ENCODE measurements at regions not wholly inside any gene's neighbourhood (a gene's known extent, or its start where the extent isn't known, plus 50 kb on each side); places are given as distances from the start of the nearest gene placed in this dataset.
"Not testable (repeated sequence)": the region's sequence is repeated elsewhere in the genome, so short reads cannot be mapped to it uniquely, and the experiment has no call there.

DNA sequence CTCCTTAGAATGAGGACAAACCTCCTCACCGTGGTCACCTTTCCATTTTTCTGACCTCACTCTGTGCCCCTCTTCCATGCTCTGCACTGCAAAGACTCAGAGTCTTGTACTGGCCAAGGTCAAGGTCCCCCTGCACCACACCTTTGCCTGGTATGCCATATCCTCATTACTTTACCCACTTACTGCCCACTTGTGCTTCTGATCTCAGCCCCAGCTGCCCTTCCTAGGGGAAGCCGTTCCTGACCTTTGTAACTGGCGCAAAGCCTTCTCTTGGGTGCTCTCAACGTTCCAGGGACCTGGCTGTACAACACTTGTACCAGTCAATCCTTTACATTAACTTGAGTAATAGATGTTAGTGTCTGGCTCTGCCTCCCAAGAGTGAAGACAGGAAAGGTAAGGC is 256.0 kb downstream of the SV2B start:
- Mint-ChIP-seq H3K27me3 (ENCODE audit: low read depth) (peaks cover 16% of the 10 kb centered on the region), H3K4me3 (no peak overlapping the region), H3K9me3 (no peaks in the 10 kb centered on the region), H3K4me1 (ENCODE audit: low read depth) (no peaks in the 10 kb centered on the region), H3K36me3 (ENCODE audit: low read depth) (no peaks in the 10 kb centered on the region), H3K27ac (no peak overlapping the region)

DNA sequence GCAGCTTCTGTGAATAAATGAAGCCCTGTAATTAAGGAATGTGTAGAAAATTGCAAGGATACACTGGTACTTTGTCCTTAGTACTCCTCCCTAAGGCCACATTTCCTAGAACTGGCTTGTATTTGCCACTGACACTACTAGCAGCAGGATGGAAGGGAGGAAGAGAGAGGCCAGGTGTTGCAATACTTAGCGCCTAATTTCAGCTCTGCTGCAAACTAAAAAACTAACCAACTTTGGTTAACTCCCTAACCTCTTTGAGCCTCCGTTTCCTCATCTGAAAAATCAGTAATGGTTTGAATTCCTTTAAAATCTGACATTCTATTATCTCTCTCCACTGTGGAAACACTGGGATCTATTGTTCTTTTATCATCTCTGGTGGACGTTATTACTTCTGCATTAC is 257.0 kb downstream of the SV2B start:
- no peak overlapping the region for H3K4me3 Mint-ChIP-seq
- no peak overlapping the region for H3K27ac Mint-ChIP-seq
- no peaks in the 10 kb centered on the region for H3K36me3 Mint-ChIP-seq (ENCODE audit: low read depth)
- peaks cover 16% of the 10 kb centered on the region for H3K27me3 Mint-ChIP-seq (ENCODE audit: low read depth)
- H3K9me3 Mint-ChIP-seq, result no peaks in the 10 kb centered on the region
- no peaks in the 10 kb centered on the region for H3K4me1 Mint-ChIP-seq (ENCODE audit: low read depth)

DNA sequence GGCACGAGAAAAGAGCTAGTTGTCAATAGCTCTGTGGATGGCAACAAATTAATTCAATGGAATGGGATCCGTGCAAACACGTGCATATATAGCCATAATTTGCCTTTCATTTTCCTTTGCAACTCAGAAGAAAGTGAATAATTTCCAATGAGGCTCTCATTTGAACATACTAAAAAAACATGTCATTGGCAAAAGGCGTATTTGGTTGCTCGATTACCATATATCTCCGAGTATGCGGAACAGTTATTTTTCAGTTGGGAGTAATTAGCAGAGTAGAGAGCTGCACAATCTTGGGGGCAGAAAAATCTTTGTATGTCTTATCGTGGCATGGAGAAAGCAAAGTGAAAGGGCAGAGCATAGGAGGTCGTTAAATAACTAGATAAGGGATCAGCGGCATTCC is 257.4 kb downstream of the SV2B start:
- Mint-ChIP-seq H3K27ac (no peak overlapping the region), H3K4me1 (ENCODE audit: low read depth) (no peaks in the 10 kb centered on the region), H3K27me3 (ENCODE audit: low read depth) (peaks cover 16% of the 10 kb centered on the region), H3K36me3 (ENCODE audit: low read depth) (no peaks in the 10 kb centered on the region), H3K4me3 (no peak overlapping the region), H3K9me3 (no peaks in the 10 kb centered on the region)

DNA sequence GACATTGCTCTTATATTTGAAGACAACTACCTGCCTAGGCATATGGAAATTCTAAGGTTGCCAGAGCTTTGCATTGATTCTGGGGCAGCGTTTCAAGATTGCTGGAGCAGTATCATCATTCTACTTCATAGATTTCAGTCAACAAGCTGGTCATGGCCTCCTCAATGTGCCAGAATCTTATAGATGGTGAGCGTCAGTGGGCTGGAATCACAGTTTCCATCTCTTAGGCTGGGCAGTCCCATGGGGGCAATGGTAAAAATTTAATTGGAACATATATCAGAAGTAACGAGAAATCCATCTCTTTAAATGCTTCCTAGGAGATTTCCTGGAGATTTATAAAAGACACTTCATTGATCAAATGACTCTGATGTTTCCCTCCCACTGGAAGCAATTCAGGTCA is 258.3 kb downstream of the SV2B start:
- no peak overlapping the region for H3K27ac Mint-ChIP-seq
- H3K4me3 Mint-ChIP-seq, result no peak overlapping the region
- H3K36me3 Mint-ChIP-seq (ENCODE audit: low read depth), result no peaks in the 10 kb centered on the region
- H3K9me3 Mint-ChIP-seq, result peaks cover 3% of the 10 kb centered on the region
- H3K27me3 Mint-ChIP-seq (ENCODE audit: low read depth), result peaks cover 16% of the 10 kb centered on the region
- H3K4me1 Mint-ChIP-seq (ENCODE audit: low read depth), result no peaks in the 10 kb centered on the region

DNA sequence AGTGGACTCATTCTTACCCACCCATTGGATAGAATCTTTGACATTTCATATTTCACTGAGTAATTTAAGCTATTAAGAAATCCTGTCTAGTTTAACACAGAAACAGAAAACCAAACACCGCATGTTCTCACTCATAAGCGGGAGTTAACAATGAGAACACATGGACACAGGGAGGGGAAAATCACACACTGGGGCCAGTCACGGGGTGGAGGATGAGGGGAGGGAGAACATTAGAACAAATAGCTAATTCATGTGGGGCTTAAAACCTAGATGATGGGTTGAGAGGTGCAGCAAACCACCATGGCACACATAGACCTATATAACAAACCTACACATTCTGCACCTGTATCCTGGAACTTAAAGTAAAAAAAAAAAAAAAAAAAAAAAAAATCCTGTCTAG is 261.6 kb downstream of the SV2B start:
- not testable (repeated sequence) for H3K36me3 Mint-ChIP-seq (ENCODE audit: low read depth); H3K4me1 Mint-ChIP-seq (ENCODE audit: low read depth); H3K27me3 Mint-ChIP-seq (ENCODE audit: low read depth); H3K4me3 Mint-ChIP-seq; H3K27ac Mint-ChIP-seq
- H3K9me3 Mint-ChIP-seq, result peaks cover 29% of the 10 kb centered on the region

DNA sequence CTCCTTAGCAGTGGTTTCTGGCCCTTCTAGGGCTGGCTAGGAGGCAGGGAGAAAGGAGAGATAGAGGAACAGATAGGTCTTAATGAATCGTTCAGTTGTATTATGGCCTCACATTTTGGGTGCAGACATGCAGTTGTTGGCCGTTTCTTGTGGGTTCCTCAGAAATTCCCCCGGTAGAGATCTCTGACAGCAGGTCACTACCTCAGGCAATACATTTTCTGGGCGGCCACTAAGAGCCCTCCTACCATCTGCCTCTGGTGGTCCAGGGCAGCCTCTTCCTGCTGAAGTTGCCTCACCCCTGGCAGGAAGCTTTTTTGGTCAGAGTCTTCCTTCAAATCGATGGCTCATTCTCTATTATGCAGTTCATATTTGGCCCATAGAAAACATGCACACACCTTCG is 266.1 kb downstream of the SV2B start:
- Mint-ChIP-seq H3K36me3 (ENCODE audit: low read depth) (no peaks in the 10 kb centered on the region), H3K27me3 (ENCODE audit: low read depth) (no peaks in the 10 kb centered on the region), H3K9me3 (peaks cover 29% of the 10 kb centered on the region), H3K4me1 (ENCODE audit: low read depth) (peaks cover 3% of the 10 kb centered on the region), H3K4me3 (no peak overlapping the region), H3K27ac (no peak overlapping the region)

DNA sequence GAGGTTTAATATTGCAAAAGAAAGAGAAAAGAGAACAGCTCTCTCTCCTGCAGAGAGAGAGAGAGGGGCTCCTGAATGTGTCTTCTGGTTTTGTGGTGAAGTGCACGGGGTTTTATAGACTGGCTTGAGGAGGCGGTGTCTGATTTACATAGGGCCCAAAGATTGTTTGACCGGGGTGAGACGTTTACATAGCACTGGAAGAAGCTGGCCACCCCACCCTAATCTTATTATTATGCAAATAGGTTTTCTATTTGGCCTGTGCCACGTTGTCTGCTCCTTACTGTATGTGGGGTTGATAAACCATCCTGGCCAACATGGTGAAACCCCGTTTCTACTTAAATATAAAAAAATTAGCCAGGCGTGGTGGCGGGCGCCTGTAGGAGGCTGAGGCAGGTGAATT is 268.6 kb downstream of the SV2B start:
- Mint-ChIP-seq H3K4me1 (ENCODE audit: low read depth) (peaks cover 3% of the 10 kb centered on the region), H3K27me3 (ENCODE audit: low read depth) (peaks cover 10% of the 10 kb centered on the region), H3K36me3 (ENCODE audit: low read depth) (no peaks in the 10 kb centered on the region), H3K4me3 (no peak overlapping the region), H3K9me3 (peaks cover 24% of the 10 kb centered on the region), H3K27ac (no peak overlapping the region)

DNA sequence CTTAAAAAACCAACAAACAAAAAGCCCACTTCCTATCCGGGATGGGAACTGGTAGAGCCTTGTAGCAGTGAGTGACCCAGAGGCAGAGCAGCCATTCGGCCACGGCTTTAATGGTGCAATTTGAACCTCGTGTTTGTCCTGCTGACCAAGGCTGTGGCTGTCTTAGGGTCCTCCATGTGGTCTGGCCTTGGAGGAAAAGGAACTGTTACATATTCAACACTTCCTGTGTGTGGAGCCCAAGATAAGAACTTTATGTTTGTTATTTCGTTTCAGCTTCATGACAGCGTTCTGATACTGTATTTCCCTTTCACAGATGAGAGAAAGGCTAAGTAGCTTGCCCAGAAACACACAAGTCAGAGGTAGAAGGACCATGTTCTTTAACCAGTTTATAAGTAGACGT is 269.8 kb downstream of the SV2B start:
- H3K36me3 Mint-ChIP-seq (ENCODE audit: low read depth), result no peaks in the 10 kb centered on the region
- no peak overlapping the region for H3K27ac Mint-ChIP-seq
- H3K4me3 Mint-ChIP-seq, result no peak overlapping the region
- peaks cover 20% of the 10 kb centered on the region for H3K27me3 Mint-ChIP-seq (ENCODE audit: low read depth)
- peaks cover 3% of the 10 kb centered on the region for H3K4me1 Mint-ChIP-seq (ENCODE audit: low read depth)
- H3K9me3 Mint-ChIP-seq, result peaks cover 17% of the 10 kb centered on the region

DNA sequence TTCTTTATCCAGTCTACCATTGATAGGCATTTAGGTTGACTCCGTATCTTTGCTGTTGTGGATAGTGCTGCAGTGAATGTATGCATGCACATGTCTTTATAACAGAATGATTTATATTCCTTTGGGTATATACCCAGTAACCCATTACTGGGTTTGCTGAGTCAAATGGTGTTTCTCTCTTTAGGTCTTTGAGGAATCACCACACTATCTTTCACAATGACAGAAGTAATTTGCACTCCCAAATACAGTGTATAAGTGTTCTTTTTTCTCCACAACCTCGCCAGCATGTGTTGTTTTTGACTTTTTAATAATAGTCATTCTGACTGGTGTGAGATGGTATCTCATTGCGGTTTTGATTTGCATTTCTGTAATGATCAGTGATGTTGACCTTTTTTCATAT is 271.3 kb downstream of the SV2B start:
- H3K27me3 Mint-ChIP-seq (ENCODE audit: low read depth), result peaks cover 21% of the 10 kb centered on the region
- H3K27ac Mint-ChIP-seq; H3K36me3 Mint-ChIP-seq (ENCODE audit: low read depth); H3K4me1 Mint-ChIP-seq (ENCODE audit: low read depth); H3K9me3 Mint-ChIP-seq; H3K4me3 Mint-ChIP-seq: not testable (repeated sequence)

DNA sequence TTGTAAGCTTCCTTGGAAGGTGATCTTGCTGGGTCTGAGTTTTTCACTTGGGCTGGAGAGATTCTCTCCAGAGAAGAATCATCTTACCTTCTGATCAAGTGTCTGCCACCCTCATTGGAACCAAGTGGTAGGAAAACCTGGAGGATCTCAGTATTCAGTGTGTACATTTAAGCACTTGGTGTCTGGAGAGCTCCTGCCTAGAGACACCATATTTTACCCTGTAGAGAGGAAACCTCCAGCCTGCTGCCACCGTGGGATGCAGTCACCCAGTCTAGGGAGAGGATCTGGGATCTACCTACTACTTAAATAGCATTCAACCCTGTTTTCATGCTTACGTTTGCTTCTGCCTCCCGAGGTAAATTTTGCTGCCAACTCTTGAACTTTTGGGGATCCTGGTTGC is 274.3 kb downstream of the SV2B start:
- H3K9me3 Mint-ChIP-seq, result no peaks in the 10 kb centered on the region
- peaks cover 3% of the 10 kb centered on the region for H3K4me1 Mint-ChIP-seq (ENCODE audit: low read depth)
- no peak overlapping the region for H3K4me3 Mint-ChIP-seq
- H3K27me3 Mint-ChIP-seq (ENCODE audit: low read depth), result peaks cover 26% of the 10 kb centered on the region
- H3K36me3 Mint-ChIP-seq (ENCODE audit: low read depth), result no peaks in the 10 kb centered on the region
- H3K27ac Mint-ChIP-seq, result no peak overlapping the region

DNA sequence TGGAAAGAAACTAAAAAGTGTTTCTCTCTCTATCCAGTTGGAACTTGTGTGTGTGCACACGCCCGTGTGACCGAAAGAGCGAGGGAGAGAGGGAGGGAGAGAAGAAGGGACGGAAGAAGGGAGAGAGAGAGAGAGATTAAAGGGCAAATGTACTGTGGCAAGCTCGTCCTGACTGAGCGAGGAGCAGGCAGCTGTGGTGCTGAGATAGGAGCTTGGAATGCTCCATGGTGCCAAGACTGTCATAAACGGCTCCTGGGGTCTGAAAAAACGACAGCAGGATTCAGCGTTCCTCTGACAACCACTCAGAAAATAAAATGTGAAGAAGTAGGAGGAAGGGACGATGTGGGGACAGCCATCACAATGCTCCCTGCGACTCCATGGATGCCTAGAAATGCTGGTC is 276.0 kb downstream of the SV2B start:
- Mint-ChIP-seq H3K27ac (no peak overlapping the region), H3K27me3 (ENCODE audit: low read depth) (peaks cover 30% of the 10 kb centered on the region), H3K4me1 (ENCODE audit: low read depth) (no peaks in the 10 kb centered on the region), H3K9me3 (no peaks in the 10 kb centered on the region), H3K36me3 (ENCODE audit: low read depth) (no peaks in the 10 kb centered on the region), H3K4me3 (no peak overlapping the region)

DNA sequence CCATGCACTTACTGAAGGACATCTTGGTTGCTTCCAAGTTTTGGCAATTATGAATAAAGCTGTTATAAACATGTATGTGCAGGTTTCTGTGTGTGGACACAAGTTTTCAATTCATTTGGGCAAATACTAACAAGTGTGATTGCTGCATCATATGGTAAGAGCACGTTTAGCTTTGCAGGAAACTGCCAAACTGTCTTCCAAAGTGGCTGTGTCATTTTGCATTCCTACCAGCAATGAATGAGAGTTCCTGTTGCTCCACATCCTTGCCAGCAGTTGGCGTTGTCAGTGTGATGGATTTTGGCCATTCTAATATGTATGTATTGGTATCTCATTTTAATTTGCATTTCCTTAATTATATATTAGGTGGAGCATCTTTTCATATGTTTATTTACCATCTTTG is 280.1 kb downstream of the SV2B start:
- H3K36me3 Mint-ChIP-seq (ENCODE audit: low read depth), result peaks cover 2% of the 10 kb centered on the region
- H3K9me3 Mint-ChIP-seq, result no peaks in the 10 kb centered on the region
- no peak overlapping the region for H3K27ac Mint-ChIP-seq
- no peaks in the 10 kb centered on the region for H3K4me1 Mint-ChIP-seq (ENCODE audit: low read depth)
- peaks cover 18% of the 10 kb centered on the region for H3K27me3 Mint-ChIP-seq (ENCODE audit: low read depth)
- no peak overlapping the region for H3K4me3 Mint-ChIP-seq

DNA sequence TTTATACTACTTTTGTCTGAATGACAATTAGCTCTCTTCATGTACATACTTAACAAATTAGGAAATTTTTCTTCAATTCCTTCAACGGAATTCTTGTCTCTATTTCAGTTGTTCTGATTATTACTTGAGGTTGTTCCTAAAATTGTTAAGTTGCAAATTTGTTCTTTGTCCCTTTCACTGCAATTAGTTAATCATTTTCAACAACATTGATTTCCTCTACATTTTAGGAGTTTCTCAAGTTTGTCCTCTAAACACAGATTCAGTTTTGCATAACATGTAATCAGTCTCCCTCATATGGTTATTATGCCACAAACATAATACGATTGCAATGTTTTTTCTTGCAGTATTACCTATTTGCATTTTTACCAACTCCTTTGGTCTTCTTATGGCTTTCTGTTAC is 283.5 kb downstream of the SV2B start:
- peaks cover 2% of the 10 kb centered on the region for H3K36me3 Mint-ChIP-seq (ENCODE audit: low read depth)
- H3K4me1 Mint-ChIP-seq (ENCODE audit: low read depth), result no peaks in the 10 kb centered on the region
- H3K27ac Mint-ChIP-seq, result no peak overlapping the region
- H3K4me3 Mint-ChIP-seq, result no peak overlapping the region
- H3K9me3 Mint-ChIP-seq, result no peaks in the 10 kb centered on the region
- H3K27me3 Mint-ChIP-seq (ENCODE audit: low read depth), result peaks cover 21% of the 10 kb centered on the region

DNA sequence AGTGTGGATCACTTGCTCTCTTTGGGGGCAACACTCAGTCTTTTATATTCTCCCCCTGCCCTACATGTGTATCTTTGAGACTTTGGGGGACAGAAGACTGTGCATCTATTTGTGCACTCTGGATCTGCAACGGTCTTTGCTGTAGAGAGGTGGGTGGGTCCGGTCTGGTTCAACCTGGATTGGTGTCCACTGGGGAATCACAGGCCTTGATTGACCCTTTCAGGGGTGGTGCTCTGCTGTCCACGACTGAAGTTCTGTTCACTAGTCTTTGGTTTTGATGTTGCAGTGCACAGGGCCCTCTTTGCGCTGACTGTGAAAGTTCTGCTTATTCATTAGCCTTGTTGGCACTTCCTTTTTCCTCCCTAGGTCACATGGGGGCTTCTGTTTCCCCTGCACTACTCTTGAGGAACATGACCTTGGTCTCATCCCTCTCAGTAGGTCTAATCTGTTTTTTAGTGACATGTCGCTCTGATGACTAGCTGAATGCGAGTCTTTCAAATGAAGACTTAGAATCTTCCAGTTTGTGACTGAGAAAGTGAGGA is 284.2 kb downstream of the SV2B start:
- Mint-ChIP-seq H3K4me3 (no peak overlapping the region), H3K27ac (no peak overlapping the region)

DNA sequence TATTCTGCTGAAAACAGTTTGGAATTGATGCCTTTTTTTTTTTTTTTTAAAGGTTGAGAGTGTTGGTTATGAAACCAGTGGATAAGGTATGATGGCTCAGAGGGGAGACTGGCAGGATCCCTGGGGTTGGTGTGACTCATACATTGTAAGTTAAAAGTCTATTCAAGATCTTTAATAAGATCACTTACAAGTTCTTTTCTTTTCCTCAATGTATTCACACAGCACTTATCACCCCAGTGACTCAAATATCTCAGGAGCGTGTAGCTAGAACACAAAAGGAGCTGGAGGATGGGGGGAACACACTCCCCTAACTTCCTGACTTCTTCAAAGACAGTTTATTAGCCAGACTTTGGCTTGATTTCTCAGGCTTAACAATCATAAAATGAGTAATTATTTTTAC is 285.3 kb downstream of the SV2B start:
- peaks cover 2% of the 10 kb centered on the region for H3K36me3 Mint-ChIP-seq (ENCODE audit: low read depth)
- H3K4me1 Mint-ChIP-seq (ENCODE audit: low read depth), result no peaks in the 10 kb centered on the region
- H3K27ac Mint-ChIP-seq, result no peak overlapping the region

More for the DNA sequence above, 284.2 kb downstream of the SV2B start:
- peaks cover 24% of the 10 kb centered on the region for H3K27me3 Mint-ChIP-seq (ENCODE audit: low read depth)
- H3K9me3 Mint-ChIP-seq, result no peaks in the 10 kb centered on the region
- peaks cover 2% of the 10 kb centered on the region for H3K36me3 Mint-ChIP-seq (ENCODE audit: low read depth)
- H3K4me1 Mint-ChIP-seq (ENCODE audit: low read depth), result no peaks in the 10 kb centered on the region

DNA sequence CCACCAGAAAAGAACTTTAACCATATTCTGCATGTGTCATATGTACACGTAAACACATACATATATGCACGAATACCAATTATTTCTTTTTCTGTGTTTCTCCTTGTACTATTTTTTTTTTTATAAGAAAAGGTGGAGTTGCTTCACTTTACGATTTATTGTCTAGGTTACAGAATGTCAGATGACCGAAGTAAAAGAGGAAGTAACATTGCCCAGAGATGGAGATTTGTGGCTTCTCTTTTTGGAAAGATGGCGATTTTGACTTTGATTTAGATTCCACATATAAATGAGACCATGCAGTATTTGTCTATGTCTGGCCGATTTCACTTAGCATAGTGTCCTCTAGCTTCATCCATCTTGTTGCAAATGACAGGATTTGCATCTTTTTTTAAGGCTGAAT is 293.1 kb downstream of the SV2B start:
- Mint-ChIP-seq H3K4me3 (no peak overlapping the region), H3K9me3 (peaks cover 7% of the 10 kb centered on the region), H3K36me3 (ENCODE audit: low read depth) (no peaks in the 10 kb centered on the region), H3K4me1 (ENCODE audit: low read depth) (no peaks in the 10 kb centered on the region), H3K27me3 (ENCODE audit: low read depth) (peaks cover 34% of the 10 kb centered on the region), H3K27ac (no peak overlapping the region)

More for the DNA sequence above, 285.3 kb downstream of the SV2B start:
- Mint-ChIP-seq H3K27me3 (ENCODE audit: low read depth) (peaks cover 33% of the 10 kb centered on the region), H3K4me3 (no peak overlapping the region), H3K9me3 (peaks cover 3% of the 10 kb centered on the region)
